SIG-M5 (cell line): ENCODE measurements at regions not wholly inside any gene's neighbourhood (a gene's known extent, or its start where the extent isn't known, plus 50 kb on each side); places are given as distances from the start of the nearest gene placed in this dataset.

Experiments used
- DNase-seq: peaks from one replicate; lab custom pipeline; 2025; lab: John Stamatoyannopoulos, UW

- no peak for DNase-seq
Observed at GRCh38 chr18:78742218-78742745, 237.3 kb upstream of the SALL3 start.

GRCh38 chr18:78743078-78743477, 236.5 kb upstream of the SALL3 start:
- no peak for DNase-seq

GRCh38 chr18:78751664-78752063, 228.0 kb upstream of the SALL3 start:
- DNase-seq, result no peak

- no peak for DNase-seq
Observed at GRCh38 chr18:78753240-78753639, 226.4 kb upstream of the SALL3 start.

GRCh38 chr18:78754311-78755043, 225.1 kb upstream of the SALL3 start:
- DNase-seq, result no peak

GRCh38 chr18:78757014-78757413, 222.6 kb upstream of the SALL3 start:
- DNase-seq, result no peak

- DNase-seq, result no peak
Observed at GRCh38 chr18:78758496-78758895, 221.1 kb upstream of the SALL3 start.

- no peak for DNase-seq
Observed at GRCh38 chr18:78762753-78763152, 216.9 kb upstream of the SALL3 start.

- DNase-seq, result no peak
Observed at GRCh38 chr18:78764544-78764943, 215.1 kb upstream of the SALL3 start.

- DNase-seq, result no peak
Observed at GRCh38 chr18:78765142-78765541, 214.5 kb upstream of the SALL3 start.

GRCh38 chr18:78765637-78766281, 213.9 kb upstream of the SALL3 start:
- DNase-seq, result no peak

GRCh38 chr18:78766651-78767533, 212.7 kb upstream of the SALL3 start:
- DNase-seq, result no peak

- DNase-seq, result no peak
Observed at GRCh38 chr18:78767648-78768071, 212.0 kb upstream of the SALL3 start.

- DNase-seq, result no peak
Observed at GRCh38 chr18:78768221-78768620, 211.4 kb upstream of the SALL3 start.

- no peak for DNase-seq
Observed at GRCh38 chr18:78768656-78769501, 210.7 kb upstream of the SALL3 start.

GRCh38 chr18:78769502-78770105, 210.0 kb upstream of the SALL3 start:
- no peak for DNase-seq

GRCh38 chr18:78770139-78770822, 209.3 kb upstream of the SALL3 start:
- no peak for DNase-seq

- no peak for DNase-seq
Observed at GRCh38 chr18:78770823-78771139, 208.8 kb upstream of the SALL3 start.

- no peak for DNase-seq
Observed at GRCh38 chr18:78771496-78772359, 207.9 kb upstream of the SALL3 start.
